ENCODE measurements at regions not wholly inside any gene's neighbourhood (a gene's known extent, or its start where the extent isn't known, plus 50 kb on each side); places are given as distances from the start of the nearest gene placed in this dataset.

DNA sequence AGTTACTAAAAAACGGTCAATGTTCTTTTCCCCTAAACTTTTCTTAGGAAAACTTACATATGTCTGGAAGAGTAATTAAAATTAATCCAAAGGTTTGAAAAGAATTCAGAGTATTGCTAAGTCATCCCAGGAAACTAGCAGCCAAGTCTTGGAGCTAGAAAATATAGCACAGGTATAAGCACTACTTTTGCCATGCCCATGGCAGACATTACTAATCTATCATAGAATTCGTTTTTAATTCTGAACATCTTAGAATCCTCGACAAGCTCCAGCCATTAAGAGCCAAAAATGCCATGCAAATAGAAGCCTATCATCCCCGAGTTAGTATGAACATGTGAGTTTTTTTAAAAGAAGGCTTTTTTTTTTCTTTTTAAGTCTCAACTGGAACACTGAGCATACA, 395.0 kb downstream of the ZEB2 start:
- TF ChIP-seq POLR2A (IDR thresholded peaks at IDR 0.05) = no peak
- TF ChIP-seq, protein P1, sequence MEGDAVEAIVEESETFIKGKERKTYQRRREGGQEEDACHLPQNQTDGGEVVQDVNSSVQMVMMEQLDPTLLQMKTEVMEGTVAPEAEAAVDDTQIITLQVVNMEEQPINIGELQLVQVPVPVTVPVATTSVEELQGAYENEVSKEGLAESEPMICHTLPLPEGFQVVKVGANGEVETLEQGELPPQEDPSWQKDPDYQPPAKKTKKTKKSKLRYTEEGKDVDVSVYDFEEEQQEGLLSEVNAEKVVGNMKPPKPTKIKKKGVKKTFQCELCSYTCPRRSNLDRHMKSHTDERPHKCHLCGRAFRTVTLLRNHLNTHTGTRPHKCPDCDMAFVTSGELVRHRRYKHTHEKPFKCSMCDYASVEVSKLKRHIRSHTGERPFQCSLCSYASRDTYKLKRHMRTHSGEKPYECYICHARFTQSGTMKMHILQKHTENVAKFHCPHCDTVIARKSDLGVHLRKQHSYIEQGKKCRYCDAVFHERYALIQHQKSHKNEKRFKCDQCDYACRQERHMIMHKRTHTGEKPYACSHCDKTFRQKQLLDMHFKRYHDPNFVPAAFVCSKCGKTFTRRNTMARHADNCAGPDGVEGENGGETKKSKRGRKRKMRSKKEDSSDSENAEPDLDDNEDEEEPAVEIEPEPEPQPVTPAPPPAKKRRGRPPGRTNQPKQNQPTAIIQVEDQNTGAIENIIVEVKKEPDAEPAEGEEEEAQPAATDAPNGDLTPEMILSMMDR (IDR thresholded peaks at IDR 0.05) = no peak
- TF ChIP-seq POLR2AphosphoS5 (IDR thresholded peaks at IDR 0.05) = no peak
